ENCODE measurements at regions not wholly inside any gene's neighbourhood (a gene's known extent, or its start where the extent isn't known, plus 50 kb on each side); places are given as distances from the start of the nearest gene placed in this dataset.
"Not testable (repeated sequence)": the region's sequence is repeated elsewhere in the genome, so short reads cannot be mapped to it uniquely, and the experiment has no call there.

DNA sequence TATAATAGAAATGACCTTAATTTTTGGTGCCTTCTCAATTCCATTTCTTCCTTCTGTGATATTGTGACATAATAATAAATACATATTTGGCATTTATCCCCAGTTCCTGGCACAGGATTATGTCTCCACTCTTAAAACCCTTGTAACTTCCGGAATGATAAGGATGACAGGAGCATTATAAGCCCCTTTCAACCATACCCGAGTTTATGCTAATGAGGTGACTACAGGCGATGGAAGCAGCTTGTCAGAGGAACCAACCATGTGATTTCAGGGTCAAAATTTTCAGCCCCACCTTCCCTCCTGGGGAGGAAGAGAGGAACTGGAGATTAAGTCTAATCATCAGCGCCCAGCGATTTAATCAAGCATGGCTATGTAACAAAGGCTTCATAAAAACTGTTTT, 528.5 kb upstream of the CRIM1 start:
- no peak for DNase-seq (ENCODE audit: low spot score)
- ATAC-seq, result no peak

DNA sequence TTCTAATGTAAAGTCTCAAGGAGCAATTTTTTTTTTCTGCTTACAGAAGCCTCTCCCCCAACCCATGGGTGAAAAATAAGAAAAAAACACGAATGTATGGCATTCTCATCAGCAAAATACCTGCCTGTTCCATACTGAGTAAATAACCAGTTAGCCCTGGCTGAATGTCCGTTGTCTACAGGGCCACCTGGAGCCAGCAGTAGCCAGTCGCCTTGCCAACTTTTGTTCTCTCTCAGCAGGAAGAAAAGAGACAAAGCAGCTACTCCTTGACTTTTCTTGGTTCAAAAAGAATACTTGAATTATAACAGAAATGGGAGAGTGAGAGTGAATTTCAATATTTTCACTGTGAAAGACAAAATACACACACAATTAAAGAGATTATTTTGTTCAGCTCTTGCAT, 532.9 kb upstream of the CRIM1 start:
- DNase-seq (ENCODE audit: low spot score), result no peak
- ATAC-seq, result no peak

DNA sequence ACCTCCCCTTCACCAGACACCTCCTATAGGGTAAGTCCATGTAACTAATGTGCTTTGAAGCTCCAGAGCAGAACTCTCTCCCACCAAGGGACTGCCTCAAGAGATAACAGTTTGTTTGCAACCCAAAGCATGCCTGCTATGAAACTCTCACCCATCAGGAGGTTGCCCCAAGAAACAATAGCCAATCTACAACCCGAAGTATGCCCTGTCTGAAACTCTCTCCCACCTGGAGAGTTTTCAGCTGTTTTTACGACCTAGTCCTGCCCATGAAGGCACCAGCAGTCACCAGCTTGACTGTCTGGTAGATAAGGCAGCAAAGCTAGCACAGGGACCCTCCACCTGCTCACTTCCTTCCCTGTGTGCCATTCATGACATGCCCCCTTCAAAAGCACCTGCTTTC, 533.9 kb upstream of the CRIM1 start:
- ATAC-seq (no peak), DNase-seq (ENCODE audit: low spot score) (no peak)

DNA sequence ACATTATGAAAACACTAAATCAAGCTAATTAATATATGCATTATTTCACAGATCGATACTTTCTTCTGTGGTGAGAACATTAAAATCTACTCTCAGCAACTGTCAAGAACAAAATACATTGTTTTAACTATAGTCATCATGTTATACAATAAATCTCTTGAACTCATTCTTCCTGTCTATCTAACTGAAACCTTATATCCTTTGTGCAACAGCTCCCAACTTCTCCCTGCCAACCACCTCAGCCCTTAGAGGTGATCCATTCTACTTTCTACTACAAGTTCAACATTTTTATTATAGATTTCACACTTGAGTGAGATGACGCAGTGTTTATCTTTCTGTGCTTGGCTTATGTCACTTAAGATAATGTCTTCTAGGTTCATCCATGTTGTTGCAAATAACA, 535.2 kb upstream of the CRIM1 start:
- no peak for DNase-seq (ENCODE audit: low spot score)
- ATAC-seq, result no peak

DNA sequence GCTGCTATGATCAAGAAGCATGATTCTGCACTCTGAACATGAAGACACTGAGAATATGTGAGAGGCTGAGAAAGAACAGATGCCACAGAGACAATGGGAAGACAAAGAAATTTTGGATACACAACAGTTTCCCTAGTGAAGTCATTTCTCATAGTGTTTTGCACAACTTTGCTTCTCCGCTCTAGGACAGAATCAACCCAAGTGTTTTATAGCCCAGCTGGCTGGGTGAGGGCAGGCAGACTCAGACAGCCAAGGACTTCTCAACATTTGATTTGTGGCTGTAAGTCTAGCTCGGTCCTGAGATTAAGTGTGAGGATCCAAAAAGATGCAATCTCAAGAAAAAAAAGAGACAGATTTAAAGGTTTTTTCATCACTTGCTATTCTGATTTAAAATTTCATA, 536.5 kb upstream of the CRIM1 start:
- DNase-seq (ENCODE audit: low spot score) (no peak), ATAC-seq (no peak)

DNA sequence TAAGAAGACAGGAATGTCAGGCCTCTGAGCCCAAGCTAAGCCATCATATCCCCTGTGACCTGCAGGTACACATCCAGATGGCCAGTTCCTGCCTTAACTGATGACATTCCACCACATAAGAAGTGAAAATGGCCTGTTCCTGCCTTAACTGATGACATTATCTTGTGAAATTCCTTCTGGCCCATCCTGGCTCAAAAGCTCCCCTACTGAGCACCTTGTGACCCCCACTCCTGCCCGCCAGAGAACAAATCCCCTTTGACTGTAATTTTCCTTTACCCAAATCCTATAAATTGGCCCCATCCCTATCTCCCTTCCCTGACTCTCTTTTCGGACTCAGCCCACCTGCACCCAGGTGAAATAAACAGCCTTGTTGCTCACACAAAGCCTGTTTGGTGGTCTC, 537.2 kb upstream of the CRIM1 start:
- DNase-seq (ENCODE audit: low spot score); ATAC-seq: not testable (repeated sequence)

DNA sequence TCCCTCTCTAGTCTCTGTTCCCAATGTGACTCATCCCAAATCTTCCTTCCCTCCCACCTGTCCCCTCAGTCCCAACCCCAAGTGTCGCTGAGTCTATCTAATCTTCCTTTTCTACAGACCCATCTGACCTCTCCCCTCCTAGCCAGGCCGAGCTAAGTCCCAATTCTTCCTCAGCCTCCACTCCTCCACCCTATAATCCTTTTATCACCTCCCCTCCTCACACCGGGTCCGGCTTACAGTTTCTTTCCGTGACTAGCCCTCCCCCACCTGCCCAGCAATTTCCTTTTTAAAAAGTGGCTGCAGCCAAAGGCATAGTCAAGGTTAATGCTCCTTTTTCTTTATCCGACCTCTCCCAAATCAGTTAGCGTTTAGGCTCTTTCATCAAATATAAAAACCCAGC, 541.0 kb upstream of the CRIM1 start:
- not testable (repeated sequence) for DNase-seq (ENCODE audit: low spot score); ATAC-seq

DNA sequence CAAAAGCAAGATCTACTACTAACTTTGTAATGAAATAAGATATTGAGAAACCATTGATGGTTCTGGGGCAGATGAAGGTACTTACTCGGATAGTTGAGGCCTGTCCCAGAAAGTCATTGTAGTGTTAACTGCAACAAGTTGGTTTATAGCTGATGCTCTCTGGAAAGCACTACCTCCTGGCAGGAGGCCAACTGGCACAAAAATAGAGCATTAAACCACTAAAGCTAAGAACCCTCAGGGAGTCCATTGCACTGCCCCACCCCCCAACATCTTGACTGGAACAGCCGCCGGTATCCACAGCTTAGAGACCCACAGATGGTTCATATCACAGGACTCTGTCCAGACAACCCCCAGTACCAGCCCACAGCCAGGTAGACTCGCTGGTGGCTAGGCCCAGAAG, 552.5 kb upstream of the CRIM1 start:
- ATAC-seq (no peak), DNase-seq (ENCODE audit: low spot score) (no peak)

DNA sequence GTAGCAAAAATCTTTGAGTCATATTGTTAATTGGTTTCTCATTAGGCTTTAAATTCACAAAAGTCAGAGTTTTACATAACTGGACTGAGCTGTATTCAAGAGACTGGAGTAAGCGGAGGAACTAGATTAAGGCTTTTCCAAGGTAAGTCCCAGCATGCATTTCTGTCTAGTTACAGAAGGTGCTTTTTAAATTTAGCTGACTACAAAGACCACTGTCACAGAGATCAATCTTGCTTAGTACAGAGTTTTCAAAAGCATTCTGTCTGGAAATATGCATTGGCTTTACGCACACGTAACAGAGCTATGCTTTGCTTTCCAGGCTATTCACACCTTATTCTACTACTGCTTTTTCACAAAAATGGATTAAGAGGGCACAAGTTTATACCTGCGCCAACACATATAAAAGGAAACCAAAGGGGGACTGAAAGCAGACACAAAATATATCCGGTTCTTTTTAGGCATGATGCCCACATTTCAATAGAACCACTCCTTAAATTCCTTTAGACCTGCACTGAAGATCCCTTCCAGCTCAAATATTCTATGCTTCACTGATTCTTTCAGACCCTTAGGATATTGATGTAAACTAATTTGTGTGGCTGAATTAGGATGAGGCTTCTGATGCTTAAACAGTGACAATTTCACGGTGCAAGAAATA, 560.7 kb upstream of the CRIM1 start:
- ATAC-seq, result no peak
- DNase-seq (ENCODE audit: low spot score), result no peak

DNA sequence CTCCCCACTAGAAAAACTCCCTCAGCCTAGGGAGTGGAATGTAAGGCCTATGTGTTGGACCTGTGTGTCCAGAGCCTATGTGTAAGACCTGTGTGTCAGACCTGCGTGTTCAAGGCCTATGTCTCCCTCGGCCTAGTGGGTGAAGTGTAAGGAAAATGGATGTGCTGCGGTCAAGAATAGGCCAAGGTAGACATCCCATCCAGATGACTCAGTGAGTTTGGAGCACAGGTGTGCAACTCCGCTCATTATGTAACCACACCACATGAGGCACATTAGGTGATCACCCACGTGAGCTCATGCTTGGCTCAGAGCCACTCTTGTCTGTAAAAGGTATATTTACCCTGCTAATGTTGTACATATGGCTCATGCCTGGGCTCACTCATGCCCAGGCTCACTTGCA, 565.3 kb upstream of the CRIM1 start:
- ATAC-seq (no peak), DNase-seq (ENCODE audit: low spot score) (no peak)

DNA sequence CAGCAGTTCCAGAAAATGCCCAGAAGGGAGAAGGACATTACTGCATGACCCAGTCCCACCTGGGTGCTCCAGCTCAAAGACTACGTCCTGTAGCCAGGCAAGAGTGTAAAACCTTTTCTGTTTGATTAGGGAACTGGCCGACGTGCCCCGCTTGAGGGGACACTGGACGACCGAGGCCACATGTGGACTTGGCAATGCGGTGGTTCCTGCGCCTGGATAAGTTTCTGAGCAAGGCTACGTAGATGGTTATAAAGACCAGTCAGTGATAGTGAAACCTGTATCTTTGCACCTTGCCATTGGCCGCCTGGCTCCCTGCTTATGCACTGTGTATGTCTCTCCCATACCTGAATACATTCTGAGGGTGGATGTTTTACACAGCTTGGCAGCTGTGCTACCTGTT, 567.0 kb upstream of the CRIM1 start:
- ATAC-seq (no peak), DNase-seq (ENCODE audit: low spot score) (no peak)

DNA sequence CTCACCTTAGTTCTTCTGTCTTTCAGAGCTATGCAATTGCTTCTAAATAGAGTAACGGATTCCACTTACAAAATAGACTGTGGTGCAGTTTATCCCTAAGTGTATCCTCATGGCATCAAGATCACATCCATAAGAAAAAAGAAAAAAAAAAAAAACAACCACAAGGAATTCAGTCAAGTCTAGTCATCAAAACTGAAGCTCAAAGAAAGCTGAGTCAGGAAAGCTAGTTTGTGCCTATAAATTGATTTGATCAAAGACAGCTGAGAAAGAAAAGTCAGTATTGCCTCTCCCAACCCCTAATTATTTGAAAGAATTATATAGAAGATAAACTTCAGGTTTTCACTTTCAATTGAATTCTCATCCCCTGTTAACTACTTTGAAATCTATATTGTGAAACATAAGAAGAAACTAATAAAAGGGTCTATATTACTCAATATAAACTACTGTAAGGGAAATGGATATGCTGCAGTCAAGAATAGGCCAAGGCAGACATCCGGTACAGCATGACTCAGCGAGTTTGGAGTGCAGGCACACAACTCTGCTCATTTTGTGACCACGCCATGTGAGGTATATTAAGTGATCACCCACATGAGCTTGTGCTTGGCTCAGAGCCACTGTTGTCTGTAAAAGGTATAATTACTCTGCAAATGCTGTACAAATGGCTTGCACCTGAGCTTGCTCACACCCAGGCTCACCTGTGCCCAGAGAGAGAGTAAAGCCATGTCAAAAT, 568.1 kb upstream of the CRIM1 start:
- no peak for DNase-seq (ENCODE audit: low spot score)
- ATAC-seq, result no peak

DNA sequence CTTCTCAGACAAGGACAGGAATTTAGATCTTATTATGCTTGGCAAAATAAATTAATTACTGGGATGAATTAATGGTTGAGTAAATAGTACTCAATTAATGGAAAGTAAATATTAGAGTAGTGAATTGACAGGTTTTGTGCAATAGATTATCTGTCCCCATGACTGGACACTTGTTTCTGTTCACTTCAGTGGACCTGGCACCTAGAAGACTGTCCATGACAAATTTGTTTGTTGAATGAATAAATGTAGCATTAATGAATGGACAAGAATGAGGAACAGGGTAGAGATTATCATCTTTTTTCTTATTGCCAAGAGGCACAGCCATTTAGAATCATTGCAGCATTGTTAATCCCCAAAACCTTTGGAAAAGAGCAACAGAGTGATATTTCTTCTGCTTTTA, 570.0 kb upstream of the CRIM1 start:
- DNase-seq (ENCODE audit: low spot score) (no peak), ATAC-seq (no peak)

DNA sequence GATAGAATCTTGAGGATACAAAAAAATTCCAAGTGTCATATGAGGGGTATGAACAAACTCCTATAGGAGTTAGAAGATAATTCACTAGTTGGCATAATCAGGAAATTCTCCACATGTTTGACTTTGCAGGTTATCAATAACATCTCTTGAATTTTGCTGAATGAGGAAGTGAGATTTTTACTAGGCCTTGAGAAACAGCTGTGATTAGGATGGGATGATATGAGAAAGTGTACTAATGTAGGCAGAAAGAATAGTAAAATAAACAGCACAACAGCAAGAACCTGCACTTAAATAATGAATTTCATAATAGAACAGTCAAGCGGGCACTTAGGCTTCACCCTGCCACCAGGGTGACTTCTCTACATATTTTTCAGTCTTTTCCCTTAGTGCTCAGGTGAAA, 570.8 kb upstream of the CRIM1 start:
- DNase-seq (ENCODE audit: low spot score) (no peak), ATAC-seq (no peak)

DNA sequence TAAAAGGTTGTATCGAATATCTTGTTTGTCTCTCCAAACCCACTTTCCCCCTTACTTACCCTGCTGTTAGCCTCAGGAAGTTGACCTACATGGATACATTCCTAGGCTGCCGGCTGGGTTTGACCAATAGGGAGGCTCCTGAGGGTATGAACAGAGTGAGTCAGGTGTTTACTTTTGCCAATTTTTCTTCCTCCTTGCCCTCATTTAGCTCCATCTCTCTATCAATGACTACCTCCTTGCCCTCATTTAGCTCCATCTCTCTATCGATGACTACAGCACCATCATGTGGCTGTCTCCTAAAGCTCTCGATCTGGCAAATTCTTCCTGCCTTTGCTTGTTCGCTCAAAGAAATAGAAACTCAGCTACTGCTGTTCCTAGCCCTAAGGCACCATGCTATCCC, 571.9 kb upstream of the CRIM1 start:
- DNase-seq (ENCODE audit: low spot score), result no peak
- ATAC-seq, result no peak

DNA sequence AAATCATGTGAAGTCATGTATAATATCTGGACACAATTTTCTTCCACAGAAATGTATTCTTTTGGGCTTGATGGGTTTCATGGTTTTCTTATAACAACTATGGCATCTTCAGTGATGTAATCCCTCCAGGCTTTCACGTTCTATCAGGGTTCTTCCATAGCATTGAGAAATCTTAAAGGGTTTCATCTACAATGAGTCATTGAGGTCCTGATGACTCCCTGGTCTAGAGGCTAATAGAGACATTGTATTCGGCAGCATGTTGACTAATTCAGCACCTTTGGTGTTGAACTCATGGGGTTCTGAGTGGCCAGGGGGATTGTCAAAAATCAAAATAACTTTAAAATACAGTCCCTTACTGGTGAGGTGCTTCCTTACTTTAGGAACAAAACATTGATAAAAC, 614.0 kb upstream of the CRIM1 start:
- ATAC-seq, result no peak

DNA sequence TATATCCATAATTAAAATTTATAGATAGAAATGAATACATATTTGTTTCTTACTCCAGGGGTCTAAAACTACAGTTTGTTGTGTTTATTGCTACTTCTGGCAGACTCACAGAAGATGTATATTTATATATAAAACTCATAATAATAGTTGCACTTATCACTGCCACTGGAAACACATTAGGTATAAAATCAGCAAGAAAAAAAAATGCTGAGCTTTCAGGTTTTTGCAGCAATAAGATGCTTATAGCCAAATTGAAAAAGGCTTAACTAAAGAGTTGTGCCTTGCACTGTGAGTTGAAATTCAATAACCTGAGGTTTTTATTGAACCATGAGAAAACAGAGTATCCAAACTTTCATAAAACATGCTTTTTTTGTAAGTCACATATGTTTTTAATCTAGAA, 623.9 kb upstream of the CRIM1 start:
- no peak for ATAC-seq
- no peak for DNase-seq (ENCODE audit: low spot score)

More for the DNA sequence above, 614.0 kb upstream of the CRIM1 start:
- DNase-seq (ENCODE audit: low spot score), result no peak

DNA sequence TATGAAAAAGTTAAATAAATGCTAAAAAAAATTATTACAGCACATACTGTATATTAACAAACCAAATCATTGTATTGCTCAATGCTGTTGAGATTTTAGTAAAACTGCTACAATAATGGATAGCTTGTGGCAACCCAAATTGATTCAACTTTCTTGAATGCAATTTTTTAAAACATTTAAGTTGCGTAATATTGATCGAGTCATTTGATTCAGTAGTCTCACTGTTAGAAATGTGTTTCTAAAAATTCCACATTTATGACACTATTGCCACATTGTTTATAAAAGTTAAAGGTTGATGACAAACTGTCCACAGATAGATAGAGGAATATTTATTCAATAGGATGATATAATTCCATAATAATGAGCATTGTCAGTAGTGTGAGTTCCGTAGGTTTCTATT, 640.7 kb upstream of the CRIM1 start:
- DNase-seq (ENCODE audit: low spot score) (no peak), ATAC-seq (no peak)

DNA sequence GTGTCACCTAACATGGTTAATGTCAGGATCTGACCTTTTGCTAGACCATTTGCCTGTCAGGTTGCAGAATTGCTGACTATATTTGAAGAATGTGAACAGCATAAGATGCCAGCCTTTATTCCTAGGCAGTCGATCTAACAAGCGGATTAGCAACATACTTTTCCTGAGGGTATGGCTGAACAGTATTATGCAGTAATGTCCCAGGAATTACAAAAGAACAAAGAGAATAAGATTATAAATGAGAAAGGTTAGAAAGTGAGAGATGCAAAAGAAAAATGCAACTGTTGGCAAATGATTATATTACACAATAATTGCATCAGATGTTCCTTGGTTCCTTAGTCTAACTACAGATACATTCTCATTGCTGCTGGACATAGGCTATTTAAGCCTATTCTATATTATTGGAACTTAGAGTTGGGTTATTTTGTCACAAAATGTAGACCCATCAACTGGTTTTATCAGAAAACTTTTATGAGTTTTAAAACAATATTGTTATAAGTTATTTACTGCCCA, 647.1 kb upstream of the CRIM1 start:
- no peak for DNase-seq (ENCODE audit: low spot score)
- no peak for ATAC-seq

DNA sequence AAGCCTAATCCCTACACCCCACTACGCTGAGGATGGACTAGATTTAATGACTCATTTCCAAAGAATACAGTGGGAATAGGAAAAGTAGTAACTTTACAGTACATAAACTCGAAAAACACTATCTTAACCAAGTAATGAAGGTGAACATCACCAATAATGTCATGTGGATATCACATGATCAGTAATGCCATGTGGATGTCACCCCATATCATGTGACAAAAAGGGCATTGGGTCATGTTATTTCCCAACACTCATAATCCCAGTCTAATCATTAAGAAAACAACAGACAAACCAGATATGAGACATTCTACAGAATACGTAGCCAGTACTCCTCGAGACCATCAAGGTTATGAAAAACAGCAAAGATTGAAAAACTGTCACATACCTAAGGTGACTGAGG, 667.3 kb upstream of the CRIM1 start:
- DNase-seq (ENCODE audit: low spot score) (no peak), ATAC-seq (no peak)

DNA sequence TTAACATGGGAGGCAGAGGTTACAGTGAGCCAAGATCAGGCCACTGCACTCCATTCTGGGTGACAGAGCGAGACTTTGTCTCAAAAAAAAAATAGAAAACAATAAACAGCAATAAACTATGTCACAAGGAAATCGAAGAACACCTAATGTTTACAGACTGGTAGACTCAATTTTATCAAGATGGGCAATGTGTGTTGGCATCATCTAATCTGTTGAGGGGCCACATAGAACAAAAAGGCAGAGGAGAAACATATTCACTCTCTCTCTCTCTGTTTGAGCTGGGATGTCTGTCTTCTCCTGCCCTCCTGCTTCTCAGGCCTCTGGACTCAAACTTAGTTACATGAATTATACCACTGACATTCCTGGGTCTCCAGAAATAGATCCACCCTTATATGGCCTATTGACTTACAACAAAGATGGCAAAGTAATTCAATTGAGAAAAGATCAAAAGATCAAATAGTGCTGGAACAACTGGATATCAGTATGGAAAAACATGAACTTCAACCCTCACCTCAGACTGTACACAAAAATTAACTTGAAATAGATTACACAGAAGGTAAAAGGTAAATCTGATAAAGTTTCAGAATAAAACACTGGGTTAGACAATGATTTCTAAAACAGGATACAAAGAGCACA, 703.8 kb upstream of the CRIM1 start:
- DNase-seq (ENCODE audit: low spot score) (no peak), ATAC-seq (no peak)

DNA sequence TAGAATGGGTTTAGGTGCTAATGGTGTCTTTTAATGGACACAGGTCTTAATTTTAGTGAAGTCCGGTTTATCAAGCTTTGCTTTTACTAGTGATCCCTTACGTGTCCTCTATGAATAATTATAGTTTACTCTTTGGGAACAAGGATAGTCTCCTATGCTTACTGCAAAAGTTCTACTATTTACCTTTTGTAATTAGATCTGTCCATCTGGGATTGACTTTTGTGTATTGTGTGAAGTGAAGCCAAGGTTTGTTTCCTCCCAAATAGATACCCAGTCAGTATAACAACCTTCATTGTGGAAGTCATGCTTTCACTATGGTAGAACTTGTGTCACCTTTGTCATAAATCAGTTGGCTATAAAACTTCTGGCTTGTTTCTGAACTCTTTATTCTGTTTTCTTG, 740.9 kb upstream of the CRIM1 start:
- DNase-seq (ENCODE audit: low spot score), result no peak

More for the DNA sequence above, 740.9 kb upstream of the CRIM1 start:
- no peak for ATAC-seq

All from left lobe of liver (tissue), 2 donors.